ENCODE measurements at regions not wholly inside any gene's neighbourhood (a gene's known extent, or its start where the extent isn't known, plus 50 kb on each side); places are given as distances from the start of the nearest gene placed in this dataset.

DNA sequence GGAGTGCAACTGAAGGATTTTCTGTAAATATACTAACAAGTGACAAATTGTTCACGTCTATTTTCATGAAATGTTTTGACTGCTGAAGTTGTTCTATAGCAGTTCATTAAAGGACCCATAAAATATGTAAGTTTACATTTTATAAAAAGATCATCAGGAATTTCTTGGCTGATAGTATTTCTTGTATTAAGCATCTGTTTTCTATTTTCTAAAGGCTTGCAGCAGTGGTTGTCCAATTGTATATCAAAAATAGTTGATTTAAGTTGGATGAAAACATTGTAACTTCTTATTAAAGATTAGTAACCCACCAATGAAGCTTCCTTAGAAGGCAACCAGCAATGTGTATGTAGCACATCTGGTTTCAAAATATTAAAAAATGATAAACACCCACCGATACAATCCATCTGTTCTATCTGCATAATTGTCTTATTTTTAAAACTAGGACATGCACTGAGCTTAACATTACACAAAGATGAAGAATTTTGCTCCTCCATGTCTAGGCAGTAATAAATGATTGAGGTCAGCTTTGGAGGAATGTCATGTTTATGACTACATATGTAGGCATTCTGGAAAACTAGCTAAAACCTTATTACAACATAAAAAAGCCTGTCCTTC is 301.3 kb upstream of the TCF21 start:
- TF ChIP-seq, protein P1, sequence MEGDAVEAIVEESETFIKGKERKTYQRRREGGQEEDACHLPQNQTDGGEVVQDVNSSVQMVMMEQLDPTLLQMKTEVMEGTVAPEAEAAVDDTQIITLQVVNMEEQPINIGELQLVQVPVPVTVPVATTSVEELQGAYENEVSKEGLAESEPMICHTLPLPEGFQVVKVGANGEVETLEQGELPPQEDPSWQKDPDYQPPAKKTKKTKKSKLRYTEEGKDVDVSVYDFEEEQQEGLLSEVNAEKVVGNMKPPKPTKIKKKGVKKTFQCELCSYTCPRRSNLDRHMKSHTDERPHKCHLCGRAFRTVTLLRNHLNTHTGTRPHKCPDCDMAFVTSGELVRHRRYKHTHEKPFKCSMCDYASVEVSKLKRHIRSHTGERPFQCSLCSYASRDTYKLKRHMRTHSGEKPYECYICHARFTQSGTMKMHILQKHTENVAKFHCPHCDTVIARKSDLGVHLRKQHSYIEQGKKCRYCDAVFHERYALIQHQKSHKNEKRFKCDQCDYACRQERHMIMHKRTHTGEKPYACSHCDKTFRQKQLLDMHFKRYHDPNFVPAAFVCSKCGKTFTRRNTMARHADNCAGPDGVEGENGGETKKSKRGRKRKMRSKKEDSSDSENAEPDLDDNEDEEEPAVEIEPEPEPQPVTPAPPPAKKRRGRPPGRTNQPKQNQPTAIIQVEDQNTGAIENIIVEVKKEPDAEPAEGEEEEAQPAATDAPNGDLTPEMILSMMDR (IDR thresholded peaks at IDR 0.05) = no peak
- no peak for TF ChIP-seq FOXK1 (CRISPR knock-in tag; IDR thresholded peaks at IDR 0.05)
- TF ChIP-seq NR1H2 (CRISPR knock-in tag; IDR thresholded peaks at IDR 0.05) = no peak
- TF ChIP-seq, protein P2, sequence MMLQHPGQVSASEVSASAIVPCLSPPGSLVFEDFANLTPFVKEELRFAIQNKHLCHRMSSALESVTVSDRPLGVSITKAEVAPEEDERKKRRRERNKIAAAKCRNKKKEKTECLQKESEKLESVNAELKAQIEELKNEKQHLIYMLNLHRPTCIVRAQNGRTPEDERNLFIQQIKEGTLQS (CRISPR knock-in tag; conservative IDR thresholded peaks at IDR 0.05) = no peak
- TF ChIP-seq GRHL2 (CRISPR knock-in tag; IDR thresholded peaks at IDR 0.05; ENCODE audit: insufficient replicate concordance, severe bottlenecking) = no peak
- TF ChIP-seq, protein P3, sequence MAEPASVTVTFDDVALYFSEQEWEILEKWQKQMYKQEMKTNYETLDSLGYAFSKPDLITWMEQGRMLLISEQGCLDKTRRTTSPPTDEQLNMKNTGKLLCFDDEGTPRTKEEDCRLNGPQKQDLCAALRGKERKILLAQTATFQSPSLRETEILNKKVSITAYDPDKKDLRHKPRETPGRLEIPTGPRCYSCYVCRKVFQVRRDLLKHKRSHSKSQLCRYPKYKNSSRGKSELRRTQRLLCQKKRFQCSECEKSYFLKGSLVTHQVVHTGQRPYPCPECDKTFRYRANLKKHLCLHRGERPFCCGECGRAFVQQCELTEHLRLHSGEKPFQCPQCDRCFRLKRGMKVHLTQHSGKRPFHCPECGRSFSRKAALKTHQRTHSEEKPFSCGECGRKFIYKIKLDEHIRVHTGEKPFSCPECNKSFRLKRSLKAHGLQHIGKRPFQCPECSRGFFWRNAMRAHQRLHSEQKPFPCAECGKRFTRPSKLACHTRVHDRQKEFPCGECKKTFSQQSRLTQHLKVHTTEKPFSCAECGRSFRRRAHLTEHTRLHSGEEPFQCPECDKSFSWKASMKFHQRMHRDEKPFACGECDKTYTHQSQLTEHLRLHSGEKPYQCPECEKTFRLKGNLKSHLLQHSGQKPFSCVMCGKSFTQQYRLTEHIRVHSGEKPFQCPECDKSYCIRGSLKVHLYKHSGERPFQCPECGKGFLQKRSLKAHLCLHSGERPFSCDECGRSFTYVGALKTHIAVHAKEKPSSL (CRISPR knock-in tag; conservative IDR thresholded peaks at IDR 0.05) = no peak
